ENCODE measurements at regions not wholly inside any gene's neighbourhood (a gene's known extent, or its start where the extent isn't known, plus 50 kb on each side); places are given as distances from the start of the nearest gene placed in this dataset.

DNA sequence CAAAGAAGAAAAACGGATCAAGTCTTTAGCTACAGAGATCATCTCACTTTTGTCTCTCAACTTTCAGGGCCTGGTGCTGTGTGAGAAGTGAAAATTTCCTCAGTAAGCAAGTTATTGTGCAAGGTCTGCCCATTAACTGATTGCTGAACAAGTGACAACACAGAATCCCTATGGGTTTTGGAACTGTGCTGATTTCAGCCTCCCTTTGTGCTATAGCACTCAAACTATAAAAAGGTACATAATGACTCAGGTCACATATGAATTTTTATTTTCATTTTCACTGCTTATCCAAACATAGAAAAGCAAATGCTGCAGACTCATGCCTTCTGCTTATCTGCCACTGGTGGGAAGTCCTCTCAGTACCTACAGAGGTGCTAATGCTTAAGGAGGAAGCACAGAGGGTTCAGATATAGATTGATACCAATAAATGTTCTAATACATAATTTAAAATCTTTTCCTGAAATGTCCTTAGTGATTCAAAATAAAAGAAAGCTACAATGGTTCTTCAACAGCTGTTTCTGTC, 576.2 kb upstream of the CT83 start:
- DNase-seq (ENCODE audit: low read depth): no peak
- TF ChIP-seq, protein P1, sequence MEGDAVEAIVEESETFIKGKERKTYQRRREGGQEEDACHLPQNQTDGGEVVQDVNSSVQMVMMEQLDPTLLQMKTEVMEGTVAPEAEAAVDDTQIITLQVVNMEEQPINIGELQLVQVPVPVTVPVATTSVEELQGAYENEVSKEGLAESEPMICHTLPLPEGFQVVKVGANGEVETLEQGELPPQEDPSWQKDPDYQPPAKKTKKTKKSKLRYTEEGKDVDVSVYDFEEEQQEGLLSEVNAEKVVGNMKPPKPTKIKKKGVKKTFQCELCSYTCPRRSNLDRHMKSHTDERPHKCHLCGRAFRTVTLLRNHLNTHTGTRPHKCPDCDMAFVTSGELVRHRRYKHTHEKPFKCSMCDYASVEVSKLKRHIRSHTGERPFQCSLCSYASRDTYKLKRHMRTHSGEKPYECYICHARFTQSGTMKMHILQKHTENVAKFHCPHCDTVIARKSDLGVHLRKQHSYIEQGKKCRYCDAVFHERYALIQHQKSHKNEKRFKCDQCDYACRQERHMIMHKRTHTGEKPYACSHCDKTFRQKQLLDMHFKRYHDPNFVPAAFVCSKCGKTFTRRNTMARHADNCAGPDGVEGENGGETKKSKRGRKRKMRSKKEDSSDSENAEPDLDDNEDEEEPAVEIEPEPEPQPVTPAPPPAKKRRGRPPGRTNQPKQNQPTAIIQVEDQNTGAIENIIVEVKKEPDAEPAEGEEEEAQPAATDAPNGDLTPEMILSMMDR (IDR thresholded peaks at IDR 0.05; ENCODE audit: low read length, missing control alignments): no peak

DNA sequence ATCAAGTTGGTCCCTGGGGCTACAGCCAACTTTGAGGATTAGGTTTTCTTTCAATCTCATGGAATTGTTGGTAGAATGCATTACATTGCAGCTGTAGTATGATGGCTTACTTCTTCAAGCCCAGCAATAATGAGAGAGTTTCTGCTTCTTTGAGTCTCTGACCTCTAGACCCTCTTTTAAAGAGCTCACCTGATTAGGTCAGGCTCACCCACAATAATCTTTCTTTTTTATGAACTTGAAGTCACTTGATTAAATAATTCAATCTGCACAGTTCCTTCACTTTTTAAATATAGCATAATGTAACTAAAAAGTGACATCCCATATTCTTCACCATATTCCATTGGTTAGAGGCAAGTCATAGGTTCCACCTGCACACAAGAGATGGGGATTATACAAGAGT, 547.5 kb upstream of the CT83 start:
- H3K4me3 ChIP-seq (replicated peaks; ENCODE audit: low read depth, low read length): no peak overlapping the region
- no peak for DNase-seq (ENCODE audit: low read depth)
- TF ChIP-seq, protein P1 (IDR thresholded peaks at IDR 0.05; ENCODE audit: low read length, missing control alignments): no peak

More for the DNA sequence above, 576.2 kb upstream of the CT83 start:
- no peak overlapping the region for H3K4me3 ChIP-seq (replicated peaks; ENCODE audit: low read depth, low read length)

DNA sequence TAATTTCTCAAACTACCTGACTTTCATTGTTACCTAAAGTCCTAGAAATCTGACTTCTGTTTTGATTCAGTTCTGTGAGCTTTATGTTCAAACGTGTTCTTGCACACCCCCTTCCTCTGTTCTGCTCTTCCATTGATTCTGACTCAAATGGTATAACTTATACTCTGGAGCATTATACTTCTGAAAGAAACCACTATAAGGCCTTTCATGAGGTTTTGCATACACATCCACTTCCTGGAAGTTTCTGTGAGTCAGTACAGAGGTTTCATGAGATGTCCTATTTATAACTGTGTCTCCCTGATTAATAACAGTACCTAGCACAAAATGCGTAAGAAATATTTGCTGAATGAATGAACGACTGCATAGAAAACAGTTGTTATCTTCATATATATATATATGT, 540.2 kb upstream of the CT83 start:
- no peak for DNase-seq (ENCODE audit: low read depth)
- H3K4me3 ChIP-seq (replicated peaks; ENCODE audit: low read depth, low read length): no peak overlapping the region
- TF ChIP-seq, protein P1 (IDR thresholded peaks at IDR 0.05; ENCODE audit: low read length, missing control alignments): no peak

DNA sequence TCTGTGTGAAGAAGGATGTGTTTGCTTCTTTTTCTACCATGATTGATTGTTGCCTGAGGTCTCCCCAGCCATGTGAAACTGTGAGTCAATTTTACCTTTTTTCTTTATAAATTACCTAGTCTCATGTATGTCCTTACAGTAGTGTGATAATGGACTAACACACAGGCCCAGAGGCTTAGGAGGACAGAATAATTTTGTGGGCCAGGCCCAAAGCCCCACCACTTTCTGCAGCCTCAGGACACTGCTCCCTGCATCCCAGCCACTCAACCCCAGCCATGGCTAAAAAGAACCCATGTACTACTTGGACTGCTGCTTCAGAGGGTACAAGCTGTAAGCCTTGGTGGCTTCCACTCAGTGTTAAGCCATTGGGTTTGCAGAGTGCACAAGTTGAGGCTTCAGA, 512.7 kb upstream of the CT83 start:
- no peak for DNase-seq (ENCODE audit: low read depth)
- H3K4me3 ChIP-seq (replicated peaks; ENCODE audit: low read depth, low read length): no peak overlapping the region
- TF ChIP-seq, protein P1 (IDR thresholded peaks at IDR 0.05; ENCODE audit: low read length, missing control alignments): no peak

DNA sequence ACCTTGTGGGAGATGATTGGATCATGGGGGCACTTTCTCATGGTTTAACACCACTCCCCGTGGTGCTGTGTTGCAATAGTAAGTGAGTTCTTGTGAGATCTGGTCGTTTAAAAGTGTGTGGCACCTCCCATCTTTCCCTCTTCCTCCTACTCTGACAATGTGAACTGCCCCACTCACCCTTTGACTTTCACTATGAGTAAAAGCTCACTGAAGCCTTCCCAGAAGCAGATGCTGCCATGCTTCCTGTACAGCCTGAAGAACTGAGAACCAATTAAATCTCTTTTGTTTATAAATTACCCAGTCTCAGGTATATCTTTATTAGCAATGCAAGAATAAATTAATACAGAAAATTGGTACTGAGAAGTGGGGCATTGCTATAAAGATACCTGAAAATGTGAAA, 509.6 kb upstream of the CT83 start:
- no peak for DNase-seq (ENCODE audit: low read depth)
- no peak overlapping the region for H3K4me3 ChIP-seq (replicated peaks; ENCODE audit: low read depth, low read length)
- TF ChIP-seq, protein P1 (IDR thresholded peaks at IDR 0.05; ENCODE audit: low read length, missing control alignments): no peak

DNA sequence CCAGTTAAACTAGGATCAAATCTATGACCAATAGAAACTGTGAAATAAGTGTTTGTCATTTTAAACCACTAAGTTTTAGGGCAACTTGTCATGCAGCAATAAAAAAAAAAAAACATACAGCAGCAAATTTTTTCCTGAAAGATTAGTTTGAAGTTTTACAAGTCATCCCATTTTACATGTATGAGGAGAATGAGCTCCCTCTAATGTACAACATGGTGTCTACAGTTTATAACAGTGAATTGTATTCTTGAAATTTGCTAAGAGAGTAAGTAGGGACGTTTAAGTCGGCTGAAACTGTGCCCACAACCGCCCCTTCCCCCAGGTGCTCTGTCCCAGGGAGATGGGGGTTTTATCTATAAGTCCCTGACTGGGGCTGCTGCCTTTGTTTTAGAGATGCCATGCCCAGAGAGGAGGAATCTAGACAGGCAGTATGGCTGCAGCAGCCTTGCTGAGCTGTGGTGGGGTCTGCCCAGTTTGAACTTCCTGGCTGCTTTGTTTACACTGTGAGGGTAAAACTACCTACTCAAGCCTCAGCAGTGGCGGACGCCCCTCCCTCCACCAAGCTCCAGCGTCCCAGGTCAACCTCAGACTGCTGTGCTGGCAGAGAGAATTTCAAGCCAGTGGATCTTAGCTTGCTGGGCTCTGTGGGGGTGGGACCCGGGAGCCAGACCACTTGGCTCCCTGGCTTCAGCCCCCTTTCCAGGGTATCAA, 499.3 kb upstream of the CT83 start:
- TF ChIP-seq, protein P1 (IDR thresholded peaks at IDR 0.05; ENCODE audit: low read length, missing control alignments): no peak
- H3K4me3 ChIP-seq (replicated peaks; ENCODE audit: low read depth, low read length): no peak overlapping the region
- DNase-seq (ENCODE audit: low read depth): no peak

DNA sequence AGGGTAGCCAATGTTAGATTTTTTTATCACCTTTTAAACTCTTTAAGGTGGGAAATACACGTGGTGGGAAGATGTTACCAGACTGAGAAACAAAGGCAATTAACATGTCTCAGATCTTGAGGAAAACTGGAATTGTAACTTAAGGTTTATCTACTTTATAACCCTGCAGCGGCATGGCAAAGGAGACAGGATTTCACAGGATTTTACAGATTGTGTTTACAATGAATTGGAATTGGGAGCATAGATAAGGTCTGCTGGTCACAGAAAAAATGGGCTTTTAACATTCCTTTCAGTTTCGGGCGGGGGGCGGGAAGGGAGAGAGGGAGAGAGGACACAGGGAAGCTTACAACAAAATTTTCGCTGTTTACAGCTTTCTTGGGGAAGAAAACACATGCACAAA, 467.5 kb upstream of the CT83 start:
- DNase-seq (ENCODE audit: low read depth): no peak
- no peak overlapping the region for H3K4me3 ChIP-seq (replicated peaks; ENCODE audit: low read depth, low read length)
- TF ChIP-seq, protein P1 (IDR thresholded peaks at IDR 0.05; ENCODE audit: low read length, missing control alignments): no peak

Measured in fibroblast of pulmonary artery (primary cell).